ENCODE measurements at regions not wholly inside any gene's neighbourhood (a gene's known extent, or its start where the extent isn't known, plus 50 kb on each side); places are given as distances from the start of the nearest gene placed in this dataset.

DNA sequence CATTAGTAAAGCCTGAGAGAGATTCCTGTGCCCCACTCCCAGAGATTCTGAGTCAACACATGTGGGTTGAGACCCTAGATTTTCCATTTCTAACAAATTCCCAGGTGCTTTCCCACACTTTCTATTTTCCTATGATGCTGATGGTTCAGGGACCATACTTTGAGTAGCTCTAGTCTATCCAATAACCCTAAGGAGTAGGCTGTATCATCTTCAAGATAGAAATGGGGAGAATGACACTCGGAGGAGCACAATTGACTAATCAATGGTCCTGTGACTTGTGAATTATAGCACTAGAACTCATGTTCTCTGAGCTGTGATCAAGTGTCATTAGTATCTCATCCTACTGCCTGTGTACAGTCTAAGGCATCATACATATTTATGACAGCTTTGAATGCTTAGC, 232.9 kb upstream of the B3GALT2 start:
- TF ChIP-seq, protein P1, sequence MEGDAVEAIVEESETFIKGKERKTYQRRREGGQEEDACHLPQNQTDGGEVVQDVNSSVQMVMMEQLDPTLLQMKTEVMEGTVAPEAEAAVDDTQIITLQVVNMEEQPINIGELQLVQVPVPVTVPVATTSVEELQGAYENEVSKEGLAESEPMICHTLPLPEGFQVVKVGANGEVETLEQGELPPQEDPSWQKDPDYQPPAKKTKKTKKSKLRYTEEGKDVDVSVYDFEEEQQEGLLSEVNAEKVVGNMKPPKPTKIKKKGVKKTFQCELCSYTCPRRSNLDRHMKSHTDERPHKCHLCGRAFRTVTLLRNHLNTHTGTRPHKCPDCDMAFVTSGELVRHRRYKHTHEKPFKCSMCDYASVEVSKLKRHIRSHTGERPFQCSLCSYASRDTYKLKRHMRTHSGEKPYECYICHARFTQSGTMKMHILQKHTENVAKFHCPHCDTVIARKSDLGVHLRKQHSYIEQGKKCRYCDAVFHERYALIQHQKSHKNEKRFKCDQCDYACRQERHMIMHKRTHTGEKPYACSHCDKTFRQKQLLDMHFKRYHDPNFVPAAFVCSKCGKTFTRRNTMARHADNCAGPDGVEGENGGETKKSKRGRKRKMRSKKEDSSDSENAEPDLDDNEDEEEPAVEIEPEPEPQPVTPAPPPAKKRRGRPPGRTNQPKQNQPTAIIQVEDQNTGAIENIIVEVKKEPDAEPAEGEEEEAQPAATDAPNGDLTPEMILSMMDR (IDR thresholded peaks at IDR 0.05), result no peak
- no peak for TF ChIP-seq EP300 (IDR thresholded peaks at IDR 0.05)
- no peak for TF ChIP-seq POLR2A (IDR thresholded peaks at IDR 0.05)
